ENCODE measurements at regions not wholly inside any gene's neighbourhood (a gene's known extent, or its start where the extent isn't known, plus 50 kb on each side); places are given as distances from the start of the nearest gene placed in this dataset.
"Not testable (repeated sequence)": the region's sequence is repeated elsewhere in the genome, so short reads cannot be mapped to it uniquely, and the experiment has no call there.

DNA sequence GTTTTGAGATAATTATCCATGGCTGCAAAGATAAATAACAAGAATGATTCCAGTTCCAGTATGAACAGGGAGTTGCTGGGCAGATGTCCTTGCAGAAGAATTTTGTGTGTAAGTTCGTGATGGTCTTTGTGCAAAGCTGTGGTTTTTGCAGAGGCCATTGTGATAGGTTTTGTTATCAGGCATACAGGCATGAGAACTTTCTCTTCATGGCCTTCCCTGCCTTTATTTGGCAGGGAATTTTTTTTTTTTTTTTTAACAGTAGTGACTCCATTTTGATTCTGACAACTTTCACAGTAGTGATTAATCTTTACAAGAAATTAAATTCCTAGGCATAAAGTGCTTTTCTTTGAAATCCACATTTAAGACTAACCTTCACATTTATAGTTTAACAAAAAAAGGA is 1999.5 kb upstream of the CDH6 start:
- H3K9me3 ChIP-seq (ENCODE audit: low read depth, low read length): no peaks in the 10 kb centered on the region
- no peak for DNase-seq (ENCODE audit: insufficient read length, low spot score, missing footprints)
- H3K4me2 ChIP-seq (ENCODE audit: insufficient read depth, low read length): no peak overlapping the region
- no peak overlapping the region for H3K27ac ChIP-seq (ENCODE audit: low read depth, low read length)
- no peak overlapping the region for H2AFZ ChIP-seq (ENCODE audit: low read length)
- no peak overlapping the region for H3K4me3 ChIP-seq (ENCODE audit: insufficient read depth, low read length)
- no peaks in the 10 kb centered on the region for H3K36me3 ChIP-seq (ENCODE audit: insufficient read depth, low read length)
- TF ChIP-seq, protein P1, sequence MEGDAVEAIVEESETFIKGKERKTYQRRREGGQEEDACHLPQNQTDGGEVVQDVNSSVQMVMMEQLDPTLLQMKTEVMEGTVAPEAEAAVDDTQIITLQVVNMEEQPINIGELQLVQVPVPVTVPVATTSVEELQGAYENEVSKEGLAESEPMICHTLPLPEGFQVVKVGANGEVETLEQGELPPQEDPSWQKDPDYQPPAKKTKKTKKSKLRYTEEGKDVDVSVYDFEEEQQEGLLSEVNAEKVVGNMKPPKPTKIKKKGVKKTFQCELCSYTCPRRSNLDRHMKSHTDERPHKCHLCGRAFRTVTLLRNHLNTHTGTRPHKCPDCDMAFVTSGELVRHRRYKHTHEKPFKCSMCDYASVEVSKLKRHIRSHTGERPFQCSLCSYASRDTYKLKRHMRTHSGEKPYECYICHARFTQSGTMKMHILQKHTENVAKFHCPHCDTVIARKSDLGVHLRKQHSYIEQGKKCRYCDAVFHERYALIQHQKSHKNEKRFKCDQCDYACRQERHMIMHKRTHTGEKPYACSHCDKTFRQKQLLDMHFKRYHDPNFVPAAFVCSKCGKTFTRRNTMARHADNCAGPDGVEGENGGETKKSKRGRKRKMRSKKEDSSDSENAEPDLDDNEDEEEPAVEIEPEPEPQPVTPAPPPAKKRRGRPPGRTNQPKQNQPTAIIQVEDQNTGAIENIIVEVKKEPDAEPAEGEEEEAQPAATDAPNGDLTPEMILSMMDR (IDR thresholded peaks at IDR 0.05; ENCODE audit: extremely low read depth, low read depth, low read length): no peak
- H3K4me1 ChIP-seq (ENCODE audit: insufficient read depth, low read length): no peaks in the 10 kb centered on the region
- H4K20me1 ChIP-seq (ENCODE audit: insufficient read depth, low read length): no peaks in the 10 kb centered on the region
- H3K27me3 ChIP-seq (ENCODE audit: insufficient read depth, low read length): no peaks in the 10 kb centered on the region
- H3K79me2 ChIP-seq (ENCODE audit: insufficient read depth, low read length): no peaks in the 10 kb centered on the region

DNA sequence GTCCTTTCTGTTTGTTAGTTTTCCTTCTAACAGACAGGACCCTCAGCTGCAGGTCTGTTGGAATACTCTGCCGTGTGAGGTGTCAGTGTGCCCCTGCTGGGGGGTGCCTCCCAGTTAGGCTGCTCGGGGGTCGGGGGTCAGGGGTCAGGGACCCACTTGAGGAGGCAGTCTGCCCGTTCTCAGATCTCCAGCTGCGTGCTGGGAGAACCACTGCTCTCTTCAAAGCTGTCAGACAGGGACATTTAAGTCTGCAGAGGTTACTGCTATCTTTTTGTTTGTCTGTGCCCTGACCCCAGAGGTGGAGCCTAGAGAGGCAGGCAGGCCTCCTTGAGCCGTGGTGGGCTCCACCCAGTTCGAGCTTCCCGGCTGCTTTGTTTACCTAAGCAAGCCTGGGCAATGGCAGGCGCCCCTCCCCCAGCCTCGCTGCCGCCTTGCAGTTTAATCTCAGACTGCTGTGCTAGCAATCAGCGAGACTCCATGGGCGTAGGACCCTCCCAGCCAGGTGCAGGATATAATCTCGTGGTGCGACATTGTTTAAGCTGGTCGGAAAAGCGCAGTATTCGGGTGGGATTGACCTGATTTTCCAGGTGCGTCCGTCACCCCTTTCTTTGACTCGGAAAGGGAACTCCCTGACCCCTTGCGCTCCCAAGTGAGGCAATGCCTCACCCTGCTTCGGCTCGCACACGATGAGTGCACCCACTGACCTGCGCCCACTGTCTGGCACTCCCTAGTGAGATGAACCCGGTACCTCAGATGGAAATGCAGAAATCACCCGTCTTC is 2002.0 kb upstream of the CDH6 start:
- not testable (repeated sequence) for H3K27ac ChIP-seq (ENCODE audit: low read depth, low read length); H3K79me2 ChIP-seq (ENCODE audit: insufficient read depth, low read length); DNase-seq (ENCODE audit: insufficient read length, low spot score, missing footprints); H3K4me2 ChIP-seq (ENCODE audit: insufficient read depth, low read length); H3K36me3 ChIP-seq (ENCODE audit: insufficient read depth, low read length); H2AFZ ChIP-seq (ENCODE audit: low read length); H3K9me3 ChIP-seq (ENCODE audit: low read depth, low read length); H3K4me3 ChIP-seq (ENCODE audit: insufficient read depth, low read length); H3K27me3 ChIP-seq (ENCODE audit: insufficient read depth, low read length); H3K4me1 ChIP-seq (ENCODE audit: insufficient read depth, low read length); H4K20me1 ChIP-seq (ENCODE audit: insufficient read depth, low read length)

DNA sequence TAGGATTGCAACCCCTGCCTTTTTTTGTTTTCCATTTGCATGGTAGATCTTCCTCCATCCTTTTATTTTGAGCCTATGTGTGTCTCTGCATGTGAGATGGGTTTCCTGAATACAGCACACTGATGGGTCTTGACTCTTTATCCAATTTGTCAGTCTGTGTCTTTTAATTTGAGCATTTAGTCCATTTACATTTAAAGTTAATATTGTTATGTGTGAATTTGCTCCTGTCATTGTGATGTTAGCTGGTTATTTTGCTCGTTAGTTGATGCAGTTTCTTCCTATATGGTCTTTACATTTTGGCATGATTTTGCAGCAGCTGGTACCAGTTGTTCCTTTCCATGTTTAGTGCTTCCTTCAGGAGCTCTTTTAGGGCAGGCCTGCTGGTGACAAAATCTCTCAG is 2003.1 kb upstream of the CDH6 start:
- not testable (repeated sequence) for H2AFZ ChIP-seq (ENCODE audit: low read length); H3K4me2 ChIP-seq (ENCODE audit: insufficient read depth, low read length); DNase-seq (ENCODE audit: insufficient read length, low spot score, missing footprints); H3K9me3 ChIP-seq (ENCODE audit: low read depth, low read length); H3K27me3 ChIP-seq (ENCODE audit: insufficient read depth, low read length); H3K79me2 ChIP-seq (ENCODE audit: insufficient read depth, low read length); H4K20me1 ChIP-seq (ENCODE audit: insufficient read depth, low read length); H3K4me1 ChIP-seq (ENCODE audit: insufficient read depth, low read length); H3K27ac ChIP-seq (ENCODE audit: low read depth, low read length); H3K36me3 ChIP-seq (ENCODE audit: insufficient read depth, low read length); H3K4me3 ChIP-seq (ENCODE audit: insufficient read depth, low read length)

DNA sequence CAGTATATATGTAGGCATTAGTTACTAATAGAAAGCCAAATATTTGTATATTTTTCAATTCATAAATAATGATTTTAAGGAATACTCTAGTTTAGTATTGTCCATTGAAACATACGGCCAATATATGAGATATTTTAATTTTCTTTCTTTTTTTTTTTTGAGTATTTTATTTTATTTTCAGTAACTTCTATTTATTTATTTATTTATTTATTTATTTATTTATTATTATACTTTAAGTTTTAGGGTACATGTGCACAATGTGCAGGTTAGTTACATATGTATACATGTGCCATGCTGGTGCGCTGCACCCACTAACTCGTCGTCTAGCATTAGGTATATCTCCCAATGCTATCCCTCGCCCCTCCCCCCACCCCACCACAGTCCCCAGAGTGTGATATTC is 2007.1 kb upstream of the CDH6 start:
- not testable (repeated sequence) for H3K36me3 ChIP-seq (ENCODE audit: insufficient read depth, low read length); H3K27ac ChIP-seq (ENCODE audit: low read depth, low read length); H3K27me3 ChIP-seq (ENCODE audit: insufficient read depth, low read length); H3K4me3 ChIP-seq (ENCODE audit: insufficient read depth, low read length); H3K4me2 ChIP-seq (ENCODE audit: insufficient read depth, low read length); H3K79me2 ChIP-seq (ENCODE audit: insufficient read depth, low read length); H4K20me1 ChIP-seq (ENCODE audit: insufficient read depth, low read length); DNase-seq (ENCODE audit: insufficient read length, low spot score, missing footprints); H2AFZ ChIP-seq (ENCODE audit: low read length); H3K9me3 ChIP-seq (ENCODE audit: low read depth, low read length); H3K4me1 ChIP-seq (ENCODE audit: insufficient read depth, low read length)

DNA sequence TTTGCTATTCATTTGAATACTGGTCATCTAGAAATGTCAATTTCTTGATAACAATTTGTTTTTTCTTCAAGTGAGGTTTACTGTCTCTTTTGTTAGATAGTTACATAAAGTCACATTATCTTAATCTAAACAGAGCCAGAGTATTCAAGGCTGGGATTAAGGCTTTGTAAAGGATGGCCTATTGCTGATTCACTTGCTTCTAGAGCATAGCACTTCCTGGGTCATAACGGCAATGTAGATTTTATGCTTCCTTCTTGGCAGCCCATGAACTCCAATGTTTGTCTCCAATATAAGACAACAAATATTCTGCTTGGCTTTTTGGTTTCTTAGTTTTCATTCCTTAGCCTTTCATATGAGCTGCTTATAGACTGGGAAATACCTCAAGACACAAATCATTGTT is 2007.9 kb upstream of the CDH6 start:
- no peak overlapping the region for H2AFZ ChIP-seq (ENCODE audit: low read length)
- no peaks in the 10 kb centered on the region for H3K27me3 ChIP-seq (ENCODE audit: insufficient read depth, low read length)
- no peaks in the 10 kb centered on the region for H3K36me3 ChIP-seq (ENCODE audit: insufficient read depth, low read length)
- no peak overlapping the region for H3K4me2 ChIP-seq (ENCODE audit: insufficient read depth, low read length)
- no peak overlapping the region for H3K27ac ChIP-seq (ENCODE audit: low read depth, low read length)
- no peaks in the 10 kb centered on the region for H3K9me3 ChIP-seq (ENCODE audit: low read depth, low read length)
- no peaks in the 10 kb centered on the region for H3K4me1 ChIP-seq (ENCODE audit: insufficient read depth, low read length)
- no peak for DNase-seq (ENCODE audit: insufficient read length, low spot score, missing footprints)
- TF ChIP-seq, protein P1 (IDR thresholded peaks at IDR 0.05; ENCODE audit: extremely low read depth, low read depth, low read length): no peak
- H3K79me2 ChIP-seq (ENCODE audit: insufficient read depth, low read length): no peaks in the 10 kb centered on the region
- H3K4me3 ChIP-seq (ENCODE audit: insufficient read depth, low read length): no peak overlapping the region
- no peaks in the 10 kb centered on the region for H4K20me1 ChIP-seq (ENCODE audit: insufficient read depth, low read length)

Measured in osteoblast (primary cell).